Dedifferentiated amniotic fluid mesenchymal stem cell (primary cell): ENCODE measurements at regions not wholly inside any gene's neighbourhood (a gene's known extent, or its start where the extent isn't known, plus 50 kb on each side); places are given as distances from the start of the nearest gene placed in this dataset.
"Not testable (repeated sequence)": the region's sequence is repeated elsewhere in the genome, so short reads cannot be mapped to it uniquely, and the experiment has no call there.

Source experiments
- DNase-seq: peaks from one replicate; pipeline ENCODE4 v3.0.0-alpha.2; 2016; ENCODE audit errors: extremely low spot score

DNA sequence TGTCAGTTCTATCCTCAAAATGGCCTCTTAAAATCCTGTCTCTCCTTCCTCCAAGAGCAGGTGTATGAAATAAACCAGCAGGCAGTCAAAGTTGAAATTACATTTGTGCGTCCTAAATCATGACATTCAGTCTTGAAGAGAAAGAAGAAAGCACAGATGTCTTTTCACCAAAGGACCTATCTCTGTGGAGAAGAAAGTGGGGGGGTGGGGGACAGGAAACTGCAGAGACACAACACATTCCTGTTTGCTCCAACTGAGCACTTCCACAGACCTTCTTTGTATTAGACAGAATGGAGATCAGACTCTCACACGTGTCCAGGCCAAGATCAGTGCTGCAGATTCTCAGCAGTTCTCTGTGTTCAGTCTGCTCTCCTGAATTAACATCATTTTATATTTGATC lies 471.9 kb upstream of the RGMB start:
- DNase-seq = no peak

GRCh38 chr5:98307811-98308210 lies 465.7 kb upstream of the RGMB start:
- peak; percentile 31 for DNase-seq

- no peak for DNase-seq
These were observed 465.2 kb upstream of the RGMB start for GRCh38 chr5:98308231-98308630.

GRCh38 chr5:98308960-98309359 lies 464.5 kb upstream of the RGMB start:
- no peak for DNase-seq

DNA sequence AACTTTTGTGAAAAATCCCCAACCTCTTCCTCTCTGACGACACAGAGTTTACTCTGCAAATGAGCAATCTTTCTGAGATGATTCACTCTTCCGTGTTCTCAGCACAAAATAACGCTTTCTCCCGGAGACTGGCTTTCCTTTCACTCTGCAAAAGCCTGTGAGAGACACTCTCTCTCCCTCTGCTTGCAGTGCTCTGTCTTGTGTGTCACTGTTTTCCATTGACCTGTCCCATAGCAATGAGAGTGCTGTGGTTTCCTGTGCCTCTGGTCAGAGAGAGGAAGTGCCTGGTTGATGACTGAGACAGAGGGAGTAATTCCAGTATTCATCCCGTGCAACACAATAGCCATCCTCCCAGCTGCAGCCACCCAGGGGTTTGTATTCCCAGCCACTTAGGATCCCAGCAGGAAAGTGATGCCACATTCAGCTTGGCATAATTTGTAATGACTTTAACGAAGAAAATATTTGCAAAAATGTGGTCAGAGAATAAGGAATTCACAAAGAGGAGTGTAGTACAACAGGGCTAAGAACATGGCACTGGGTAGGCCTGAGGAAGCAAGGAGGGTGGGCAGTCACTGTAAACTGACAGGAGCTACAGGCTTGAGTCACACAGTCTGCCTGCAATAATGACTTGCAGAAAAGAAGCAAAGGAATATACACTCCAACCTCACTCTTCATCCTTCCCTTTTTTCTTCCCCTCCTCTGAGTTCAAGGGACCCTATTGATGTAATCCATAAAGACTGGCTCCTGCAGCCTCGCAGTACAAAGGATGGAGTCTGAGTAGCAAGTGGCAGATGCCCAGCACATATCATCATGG lies 463.5 kb upstream of the RGMB start:
- DNase-seq = peak; percentile 86

DNA sequence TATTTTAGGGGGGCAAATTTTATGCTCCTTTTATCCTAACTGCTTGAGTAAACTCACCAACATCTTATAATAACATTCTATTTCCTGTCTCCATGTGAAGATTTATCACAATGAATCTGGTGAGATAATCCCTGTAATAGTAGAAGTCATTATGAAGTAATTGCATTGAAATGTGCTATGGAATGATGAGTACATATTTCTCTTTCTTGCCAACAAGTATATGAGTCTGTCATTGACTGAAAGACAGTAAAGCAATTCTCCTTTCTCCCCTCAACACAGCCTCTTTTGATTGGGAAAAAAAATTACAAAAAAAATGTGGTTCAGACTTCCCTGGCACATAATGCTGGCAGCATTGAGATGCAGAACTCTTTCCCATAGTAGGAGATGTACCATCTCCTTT lies 459.2 kb upstream of the RGMB start:
- peak; percentile 86 for DNase-seq

DNA sequence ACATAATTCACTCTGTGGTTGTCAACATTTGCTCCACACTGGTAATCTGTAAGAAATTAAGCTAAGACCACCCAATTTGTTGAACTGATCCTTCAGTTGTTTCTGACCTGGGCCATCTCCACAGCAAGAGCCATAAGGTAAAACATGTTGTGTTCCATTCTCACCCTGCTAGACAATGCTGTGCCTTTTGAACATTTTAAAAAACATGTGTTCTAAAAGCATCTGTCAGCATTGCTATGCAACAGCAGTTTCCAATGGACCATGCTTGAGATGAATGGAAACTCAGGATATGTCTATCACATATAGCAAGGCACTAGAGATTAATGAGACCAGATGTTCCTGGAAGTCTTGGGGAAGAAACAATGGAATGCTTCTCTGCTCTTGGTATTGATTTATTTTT lies 455.1 kb upstream of the RGMB start:
- DNase-seq = no peak

DNA sequence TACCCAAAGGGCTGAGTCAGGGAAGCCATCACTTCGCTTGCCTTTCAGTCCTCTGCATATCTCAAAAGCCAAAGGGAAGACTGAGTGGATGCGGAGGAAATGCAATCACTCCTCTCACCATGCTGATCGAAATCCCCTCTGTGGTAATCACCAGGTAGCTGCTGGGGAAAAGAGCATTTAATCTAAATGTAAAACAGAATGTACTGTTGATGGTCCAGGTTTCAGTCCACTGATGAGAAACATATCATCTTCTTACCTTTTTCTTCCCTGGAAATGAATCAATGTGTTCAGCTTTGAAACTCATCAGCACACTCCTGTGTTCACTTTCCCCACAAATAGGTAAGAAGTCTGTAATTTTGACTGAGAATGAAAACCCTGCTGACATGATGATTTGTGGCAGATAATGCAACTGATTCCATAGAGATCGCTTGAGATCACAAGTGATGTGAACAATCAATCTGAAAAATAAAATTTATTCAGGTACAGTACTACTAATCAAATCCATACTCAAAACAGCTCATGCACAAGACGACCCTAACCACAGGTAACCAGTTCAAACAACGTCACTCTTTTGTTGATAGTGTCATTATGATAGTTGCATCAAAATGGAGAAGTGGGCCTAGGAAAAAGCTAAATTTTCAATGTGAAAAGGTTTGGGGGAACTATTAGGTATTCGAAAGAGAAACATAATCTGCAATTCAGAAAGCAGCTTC lies 454.0 kb upstream of the RGMB start:
- no peak for DNase-seq

- no peak for DNase-seq
These were observed 453.1 kb upstream of the RGMB start for GRCh38 chr5:98320343-98320742.

- DNase-seq = no peak
These were observed 452.1 kb upstream of the RGMB start for GRCh38 chr5:98321361-98321760.

GRCh38 chr5:98325187-98325586 lies 448.3 kb upstream of the RGMB start:
- DNase-seq = not testable (repeated sequence)

GRCh38 chr5:98328015-98328414 lies 445.4 kb upstream of the RGMB start:
- DNase-seq = no peak

DNA sequence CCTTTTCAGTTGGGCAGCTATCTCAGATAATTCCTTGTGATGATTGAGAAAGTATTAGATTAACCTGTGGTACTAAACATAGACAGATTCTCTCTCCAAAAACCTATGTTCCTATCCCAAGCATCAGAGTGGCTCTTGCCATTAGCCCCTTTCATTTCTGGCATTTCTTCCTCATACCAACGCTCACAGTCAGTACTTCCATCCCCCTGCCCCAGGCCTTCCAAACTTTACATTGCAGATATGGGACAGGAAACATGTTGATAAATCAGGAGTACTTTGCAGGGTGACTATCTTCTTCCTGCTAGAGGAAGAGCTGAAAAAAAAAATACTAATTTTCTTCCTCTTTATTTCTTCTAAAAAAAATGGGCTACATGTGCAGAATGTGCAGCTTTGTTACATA lies 442.6 kb upstream of the RGMB start:
- DNase-seq = no peak

DNA sequence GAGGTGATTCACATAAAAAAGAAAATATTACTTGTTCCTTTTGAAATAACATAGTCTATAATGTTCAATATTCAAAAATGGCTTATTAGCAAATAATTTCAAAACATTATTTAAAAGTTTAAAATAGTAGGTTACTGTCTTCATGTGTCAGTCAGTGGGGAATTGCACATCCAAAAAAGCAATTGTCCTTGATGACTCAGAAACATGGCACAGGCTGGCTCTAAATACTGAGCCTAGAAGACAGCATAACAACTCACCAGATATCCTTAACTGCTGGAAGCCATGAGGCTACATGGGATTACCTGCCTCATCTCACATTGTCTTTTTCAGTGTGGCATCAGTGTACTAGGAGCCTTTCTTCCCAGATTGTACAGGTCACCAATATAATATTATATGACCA lies 439.5 kb upstream of the RGMB start:
- no peak for DNase-seq

DNA sequence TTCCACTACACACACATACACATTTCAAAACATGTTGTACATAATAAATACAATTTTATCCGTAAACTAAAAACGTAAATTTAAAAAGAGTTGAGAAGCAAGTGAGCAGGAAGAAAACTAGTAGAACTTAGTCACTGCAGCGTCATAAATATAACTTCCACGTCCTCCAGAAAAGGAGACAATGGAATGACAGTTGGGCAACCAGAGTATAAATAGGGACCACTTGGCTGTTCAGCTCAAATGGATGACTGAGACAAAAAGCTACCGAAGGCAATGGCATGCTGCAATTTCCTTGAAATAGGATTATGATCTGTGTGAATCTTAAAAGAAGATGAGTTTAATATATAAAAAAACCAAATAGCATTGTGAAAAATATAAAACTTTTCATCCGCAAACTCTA lies 438.5 kb upstream of the RGMB start:
- DNase-seq = no peak

DNA sequence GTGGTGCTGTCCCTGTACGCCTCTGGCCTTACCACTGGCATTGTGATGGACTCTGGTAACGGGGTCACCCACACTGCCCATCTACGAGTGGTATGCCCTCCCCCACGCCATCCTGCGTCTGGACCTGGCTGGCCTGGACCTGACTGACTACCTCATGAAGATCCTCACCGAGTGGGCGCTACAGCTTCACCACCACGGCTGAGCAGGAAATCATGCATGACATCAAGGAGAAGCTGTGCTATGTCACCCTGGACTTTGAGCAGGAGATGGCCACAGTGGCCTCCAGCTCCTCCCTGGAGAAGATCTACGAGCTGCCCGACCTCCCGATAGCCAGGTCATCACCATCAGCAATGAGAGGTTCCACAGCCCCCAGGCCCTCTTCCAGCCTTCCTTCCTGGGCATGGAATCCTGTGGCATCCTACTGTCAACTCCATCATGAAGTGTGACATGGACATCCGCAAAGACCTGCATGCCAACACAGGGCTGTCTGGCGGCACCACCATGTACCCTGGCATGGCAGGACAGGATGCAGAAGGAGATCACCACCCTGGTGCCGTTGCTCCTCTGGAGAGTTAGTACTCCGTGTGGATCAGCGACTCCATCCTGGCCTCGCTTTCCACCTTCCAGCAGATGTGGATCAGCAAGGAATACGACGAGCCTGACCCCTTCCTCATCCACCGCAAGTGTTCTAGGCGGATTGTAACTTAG lies 434.2 kb upstream of the RGMB start:
- DNase-seq = no peak

DNA sequence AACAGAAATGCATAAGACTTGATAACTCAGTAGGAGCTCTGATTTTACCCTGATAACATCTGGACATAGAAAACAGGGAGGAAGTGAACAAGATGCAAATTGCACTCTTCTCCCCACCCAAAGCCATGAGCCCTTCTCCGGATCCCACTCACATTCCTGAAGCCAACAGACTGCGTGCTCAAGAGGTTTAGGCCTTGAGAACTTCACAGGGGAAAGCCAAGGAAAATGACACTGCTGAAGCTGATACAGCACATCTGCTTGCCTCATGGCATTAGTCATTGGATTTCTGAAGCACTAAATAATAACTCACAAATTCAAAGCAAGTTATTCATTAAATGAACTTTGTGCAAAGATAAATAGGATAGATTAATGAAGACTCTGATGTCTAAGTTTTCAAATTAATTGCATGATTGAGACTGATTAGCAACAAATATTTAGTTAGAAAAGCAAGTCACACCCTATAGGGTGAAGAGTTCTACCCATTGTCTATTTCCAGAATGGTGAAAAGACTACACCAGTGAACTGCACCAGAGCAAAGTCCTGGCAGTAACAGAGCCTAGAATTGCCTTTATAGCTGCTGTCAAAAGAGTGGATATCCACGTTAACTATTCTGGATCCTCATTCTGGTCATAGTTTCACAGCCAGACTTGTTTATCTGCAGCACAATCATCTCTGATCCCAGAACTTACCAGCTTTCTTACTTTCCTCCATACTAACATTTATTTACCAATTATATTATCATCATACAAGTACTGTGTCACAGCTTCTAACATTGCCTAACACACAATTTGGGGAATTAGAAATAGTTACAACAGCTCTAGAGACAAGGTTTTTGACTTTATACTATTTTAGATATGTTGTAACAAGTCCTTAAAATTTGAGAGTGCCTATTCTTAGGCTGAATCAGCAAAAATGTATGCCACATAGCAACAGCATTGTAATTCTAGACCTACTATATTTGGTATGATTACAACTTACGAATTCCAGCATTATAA lies 432.1 kb upstream of the RGMB start:
- DNase-seq = peak; percentile 85

DNA sequence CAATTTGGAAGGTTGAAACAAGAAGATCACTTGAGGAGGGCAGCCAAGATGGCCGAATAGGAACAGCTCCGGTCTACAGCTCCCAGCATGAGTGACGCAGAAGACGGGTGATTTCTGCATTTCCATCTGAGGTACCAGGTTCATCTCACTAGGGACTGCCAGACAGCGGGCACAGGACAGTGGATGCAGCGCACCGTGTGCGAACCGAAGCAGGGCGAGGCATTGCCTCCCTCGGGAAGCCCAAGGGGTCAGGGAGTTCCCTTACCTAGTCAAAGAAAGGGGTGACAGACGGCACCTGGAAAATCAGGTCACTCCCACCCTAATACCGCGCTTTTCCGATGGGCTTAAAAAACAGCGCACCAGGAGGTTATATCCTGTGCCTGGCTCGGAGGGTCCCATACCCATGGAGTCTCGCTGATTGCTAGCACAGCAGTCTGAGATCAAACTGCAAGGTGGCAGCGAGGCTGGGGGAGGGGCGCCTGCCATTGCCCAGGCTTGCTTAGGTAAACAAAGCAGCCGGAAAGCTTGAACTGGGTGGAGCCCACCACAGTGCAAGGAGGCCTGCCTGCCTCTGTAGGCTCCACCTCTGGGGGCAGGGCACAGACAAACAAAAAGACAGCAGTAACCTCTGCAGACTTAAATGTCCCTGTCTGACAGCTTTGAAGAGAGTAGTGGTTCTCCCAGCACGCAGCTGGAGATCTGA lies 430.4 kb upstream of the RGMB start:
- not testable (repeated sequence) for DNase-seq

- DNase-seq = peak; percentile 23
These were observed 424.0 kb upstream of the RGMB start for GRCh38 chr5:98349251-98349989.

DNA sequence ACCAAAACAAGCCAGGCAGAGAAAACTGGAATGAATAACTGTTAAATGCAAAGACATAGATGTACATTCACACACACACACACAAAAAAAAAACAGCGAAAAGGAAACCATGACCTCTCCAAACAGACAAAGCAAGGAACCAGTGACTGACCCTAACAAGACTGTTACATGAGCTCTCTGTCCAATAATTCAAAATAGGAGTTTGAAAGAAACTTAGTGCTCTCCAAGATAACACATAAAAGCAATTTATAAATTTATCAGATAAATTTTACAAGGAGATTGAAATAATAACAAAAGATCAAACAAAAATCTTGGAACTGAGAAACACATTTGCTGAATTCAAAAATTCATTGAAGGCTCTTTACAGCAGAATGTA lies 423.5 kb upstream of the RGMB start:
- DNase-seq = no peak
